ENCODE measurements at regions not wholly inside any gene's neighbourhood (a gene's known extent, or its start where the extent isn't known, plus 50 kb on each side); places are given as distances from the start of the nearest gene placed in this dataset.

DNA sequence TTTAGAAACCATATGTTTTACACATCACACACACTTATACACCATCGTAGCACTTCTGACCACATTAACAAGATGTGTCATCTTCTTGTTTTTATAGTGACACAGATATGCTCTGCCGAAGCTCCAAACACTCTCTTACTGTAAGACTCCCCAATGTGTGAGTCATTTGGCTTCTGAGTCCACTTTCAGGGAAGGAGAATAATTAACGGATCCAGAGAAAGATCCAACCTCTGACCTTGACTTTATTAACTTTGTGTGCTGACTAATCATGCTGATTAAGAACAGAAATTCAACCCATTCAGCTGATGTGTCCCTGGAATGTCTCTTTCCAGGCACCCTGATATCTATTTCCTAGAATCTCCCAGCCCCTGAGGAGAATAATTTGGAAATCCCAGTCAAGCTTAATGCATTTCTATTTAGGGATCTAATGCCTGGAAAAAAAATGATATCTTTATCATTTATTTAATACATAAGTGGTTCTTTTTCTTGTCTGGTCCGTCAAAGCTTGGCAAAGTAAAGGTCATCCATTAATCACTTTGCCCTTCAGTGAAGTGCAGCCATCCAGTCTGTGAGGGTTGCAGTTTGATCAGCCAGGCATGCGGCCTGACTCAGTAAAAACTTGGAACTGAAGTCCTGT, 615.8 kb upstream of the SYT4 start:
- no peak for DNase-seq (ENCODE audit: low spot score)
- in situ Hi-C loops (cut with HindIII; ENCODE audit: low sequenced_read_pairs): no loop called here

GRCh38 chr18:43904209-43904837, 627.0 kb upstream of the SYT4 start:
- in situ Hi-C loops (cut with HindIII; ENCODE audit: low sequenced_read_pairs): no loop called here
- DNase-seq (ENCODE audit: low spot score): no peak

GRCh38 chr18:43914018-43914417, 636.7 kb upstream of the SYT4 start:
- in situ Hi-C loops (cut with HindIII; ENCODE audit: low sequenced_read_pairs): no loop called here
- DNase-seq (ENCODE audit: low spot score): no peak

DNA sequence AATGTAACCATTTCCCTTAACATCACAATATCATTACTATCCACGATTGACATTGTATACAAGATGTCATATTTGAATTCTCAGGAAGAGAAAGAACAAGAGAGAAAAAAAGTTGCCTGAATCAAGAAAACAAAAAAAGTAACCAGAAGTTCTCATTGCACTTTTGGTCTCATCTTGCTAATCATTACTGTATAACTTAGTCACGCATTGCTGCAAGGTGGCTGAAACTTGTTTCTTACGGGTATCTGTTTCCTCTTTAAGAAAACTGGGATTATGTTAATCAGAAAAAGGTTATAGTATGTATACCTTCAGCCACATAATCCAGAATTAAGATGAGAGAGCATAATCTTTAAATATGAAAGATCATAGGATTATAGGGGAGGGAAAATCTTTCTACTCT, 639.7 kb upstream of the SYT4 start:
- in situ Hi-C loops (cut with HindIII; ENCODE audit: low sequenced_read_pairs): no loop called here
- no peak for DNase-seq (ENCODE audit: low spot score)

GRCh38 chr18:43917520-43917919, 640.2 kb upstream of the SYT4 start:
- DNase-seq (ENCODE audit: low spot score): no peak
- in situ Hi-C loops (cut with HindIII; ENCODE audit: low sequenced_read_pairs): no loop called here

GRCh38 chr18:43919551-43919950, 642.3 kb upstream of the SYT4 start:
- in situ Hi-C loops (cut with HindIII; ENCODE audit: low sequenced_read_pairs): no loop called here
- DNase-seq (ENCODE audit: low spot score): no peak

DNA sequence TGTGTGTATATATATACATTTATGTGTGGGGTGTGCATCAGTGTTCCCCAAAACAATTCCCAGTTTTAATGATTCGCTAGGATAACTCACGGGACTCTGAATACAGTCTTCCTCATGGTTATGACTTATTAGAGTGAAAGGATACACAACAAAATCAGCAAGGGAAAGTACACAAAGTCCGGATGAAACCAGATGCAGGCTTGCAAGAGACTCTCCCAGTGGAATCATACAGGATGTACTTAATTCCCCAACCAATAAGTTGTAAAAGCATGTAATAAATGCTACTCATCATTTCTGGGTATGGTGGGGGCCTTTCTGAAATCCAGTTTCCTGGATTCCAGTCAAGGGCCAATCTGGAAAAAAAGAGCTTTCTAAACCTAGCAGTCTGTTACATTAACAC, 654.1 kb upstream of the SYT4 start:
- DNase-seq (ENCODE audit: low spot score): no peak
- in situ Hi-C loops (cut with HindIII; ENCODE audit: low sequenced_read_pairs): no loop called here

DNA sequence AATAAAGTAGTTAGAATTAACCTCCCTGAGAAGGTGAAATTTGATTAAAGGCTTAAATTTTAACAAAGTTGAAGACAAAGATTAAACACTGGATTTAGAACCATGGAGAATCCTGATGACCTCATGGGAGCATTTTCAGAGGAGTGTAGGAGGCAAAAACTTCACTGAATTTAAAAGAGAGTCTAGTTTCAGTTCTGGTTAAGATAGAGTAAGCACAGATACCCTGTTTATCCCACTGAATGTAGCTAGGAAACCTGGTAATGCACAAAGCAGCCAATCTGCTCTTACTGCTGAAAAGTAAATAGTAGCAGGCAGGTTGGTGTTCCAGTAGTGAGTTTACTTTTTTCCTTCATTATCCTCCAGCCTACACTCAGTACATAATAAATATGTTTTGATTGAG, 654.9 kb upstream of the SYT4 start:
- no peak for DNase-seq (ENCODE audit: low spot score)
- in situ Hi-C loops (cut with HindIII; ENCODE audit: low sequenced_read_pairs): no loop called here

- in situ Hi-C loops (cut with HindIII; ENCODE audit: low sequenced_read_pairs): no loop called here
- DNase-seq (ENCODE audit: low spot score): no peak
These were observed 655.9 kb upstream of the SYT4 start for GRCh38 chr18:43933177-43933576.

- in situ Hi-C loops (cut with HindIII; ENCODE audit: low sequenced_read_pairs): no loop called here
These were observed 657.0 kb upstream of the SYT4 start for GRCh38 chr18:43934322-43934721.

GRCh38 chr18:43934781-43935471, 657.6 kb upstream of the SYT4 start:
- no peak for DNase-seq (ENCODE audit: low spot score)

More at GRCh38 chr18:43934322-43934721, 657.0 kb upstream of the SYT4 start:
- DNase-seq (ENCODE audit: low spot score): no peak

GRCh38 chr18:43936176-43936575, 658.9 kb upstream of the SYT4 start:
- in situ Hi-C loops (cut with HindIII; ENCODE audit: low sequenced_read_pairs): no loop called here

More at GRCh38 chr18:43934781-43935471, 657.6 kb upstream of the SYT4 start:
- in situ Hi-C loops (cut with HindIII; ENCODE audit: low sequenced_read_pairs): no loop called here

GRCh38 chr18:43949291-43949690, 672.0 kb upstream of the SYT4 start:
- in situ Hi-C loops (cut with HindIII; ENCODE audit: low sequenced_read_pairs): no loop called here
- no peak for DNase-seq (ENCODE audit: low spot score)

More at GRCh38 chr18:43936176-43936575, 658.9 kb upstream of the SYT4 start:
- no peak for DNase-seq (ENCODE audit: low spot score)

- no peak for DNase-seq (ENCODE audit: low spot score)
- in situ Hi-C loops (cut with HindIII; ENCODE audit: low sequenced_read_pairs): no loop called here
These were observed 672.8 kb upstream of the SYT4 start for GRCh38 chr18:43950062-43950461.

GRCh38 chr18:43952398-43952797, 675.1 kb upstream of the SYT4 start:
- no peak for DNase-seq (ENCODE audit: low spot score)
- in situ Hi-C loops (cut with HindIII; ENCODE audit: low sequenced_read_pairs): no loop called here

DNA sequence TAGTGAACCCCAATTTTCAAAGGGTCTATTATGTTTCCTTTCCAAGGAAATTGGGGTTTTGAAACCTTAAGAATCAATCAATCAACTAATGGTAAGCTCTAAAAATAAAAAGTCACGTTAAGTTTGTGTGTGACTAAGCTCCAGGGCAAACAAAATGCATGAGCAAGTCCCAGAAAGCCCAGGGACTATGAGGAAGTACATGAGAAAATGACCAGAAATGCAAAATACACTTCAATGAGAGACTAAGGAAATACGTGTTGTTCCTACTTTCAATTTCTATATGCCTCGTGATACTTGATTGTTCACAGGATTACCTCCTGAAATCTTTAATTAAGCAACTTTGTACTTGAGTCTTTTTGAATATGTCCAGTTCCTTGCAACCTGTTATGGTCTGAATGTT, 684.4 kb upstream of the SYT4 start:
- DNase-seq (ENCODE audit: low spot score): no peak
- in situ Hi-C loops (cut with HindIII; ENCODE audit: low sequenced_read_pairs): no loop called here

GRCh38 chr18:43964666-43965065, 687.4 kb upstream of the SYT4 start:
- in situ Hi-C loops (cut with HindIII; ENCODE audit: low sequenced_read_pairs): no loop called here

GRCh38 chr18:43965691-43966090, 688.4 kb upstream of the SYT4 start:
- in situ Hi-C loops (cut with HindIII; ENCODE audit: low sequenced_read_pairs): no loop called here
- no peak for DNase-seq (ENCODE audit: low spot score)

More at GRCh38 chr18:43964666-43965065, 687.4 kb upstream of the SYT4 start:
- no peak for DNase-seq (ENCODE audit: low spot score)

GRCh38 chr18:43970656-43971055, 693.4 kb upstream of the SYT4 start:
- in situ Hi-C loops (cut with HindIII; ENCODE audit: low sequenced_read_pairs): no loop called here
- DNase-seq (ENCODE audit: low spot score): no peak

- in situ Hi-C loops (cut with HindIII; ENCODE audit: low sequenced_read_pairs): no loop called here
- DNase-seq (ENCODE audit: low spot score): no peak
These were observed 700.9 kb upstream of the SYT4 start for GRCh38 chr18:43978174-43978573.

- no peak for DNase-seq (ENCODE audit: low spot score)
- in situ Hi-C loops (cut with HindIII; ENCODE audit: low sequenced_read_pairs): no loop called here
These were observed 698.1 kb upstream of the SETBP1 start for GRCh38 chr18:43982582-43982981.
